ENCODE measurements at regions not wholly inside any gene's neighbourhood (a gene's known extent, or its start where the extent isn't known, plus 50 kb on each side); places are given as distances from the start of the nearest gene placed in this dataset.

DNA sequence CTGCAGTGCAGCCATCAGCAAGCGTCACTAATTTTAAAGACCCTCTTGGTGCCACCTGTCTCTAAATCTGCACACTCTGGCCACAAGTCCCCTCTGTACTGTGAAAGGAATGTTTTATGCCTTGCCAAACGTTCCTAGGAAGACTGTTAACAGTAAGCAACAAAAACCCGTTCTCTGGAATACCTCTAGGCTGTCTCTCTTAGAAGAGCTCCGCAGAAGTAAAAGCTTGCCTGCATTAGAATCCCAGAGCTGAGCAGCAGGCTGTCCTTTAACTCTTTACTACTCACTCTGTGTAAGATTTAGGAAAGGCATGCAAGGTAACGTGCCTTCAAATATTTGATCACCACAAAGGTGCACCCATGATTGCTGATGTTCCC, 53.9 kb upstream of the C9orf72 start:
- no peak for FAIRE-seq
- Histone ChIP-seq H3K27ac (ENCODE audit: extremely low read depth, low read depth, low read length) (no peak overlapping the region), H3K4me1 (replicated peaks in 1 of 2; ENCODE audit: control insufficient read depth in 2 of 2, insufficient read depth in 2 of 2, low read length in 2 of 2) (no peaks in the 10 kb centered on the region), H3K79me2 (ENCODE audit: control insufficient read depth, insufficient read depth, low read length) (no peaks in the 10 kb centered on the region), H3K9ac (ENCODE audit: insufficient read depth in 1 of 2, low read depth in 2 of 2, low read length in 2 of 2) (no peak overlapping the region), H3K4me3 (no peak overlapping the region), H4K20me1 (replicated peaks; ENCODE audit: control insufficient read depth, insufficient read depth, low read length) (no peaks in the 10 kb centered on the region), H2AFZ (ENCODE audit: low read depth, low read length) (no peak overlapping the region), H3K36me3 (ENCODE audit: control insufficient read depth, insufficient read depth, low read length) (no peaks in the 10 kb centered on the region), H3K4me2 (ENCODE audit: insufficient read depth, low read length) (no peak overlapping the region), H3K9me1 (ENCODE audit: control insufficient read depth, insufficient read depth, low read length) (no peaks in the 10 kb centered on the region), H3K27me3 (ENCODE audit: control insufficient read depth in 2 of 2, insufficient read depth in 2 of 2, low read length in 2 of 2) (no peaks in the 10 kb centered on the region), H3K9me3 (replicated peaks; ENCODE audit: control insufficient read depth, insufficient read depth, low read depth, low read length) (no peaks in the 10 kb centered on the region)
- in situ Hi-C loops (cut with MboI) (no loop called here), intact Hi-C loops (cut with micrococcal nuclease) (no loop called here)
- 0% methylated on average over 4 of the region's 5 CpGs for WGBS (ENCODE audit: insufficient coverage, low coverage, missing lambda C conversion rate)
- POLR2A ChIA-PET: no interaction called here
- CTCF ChIA-PET (ENCODE audit: low intra/inter-chr PET ratio): no interaction called here
- BruUV-seq (replicated peaks): no TSS peak
- no peak for DNase-seq (ENCODE audit: extremely low read depth in 1 of 4, low spot score in 3 of 4)
- no peak for ATAC-seq
- TF ChIP-seq ATF3 (IDR thresholded peaks at IDR 0.05) (no peak), ATF3 (CRISPR knock-in tag; conservative IDR thresholded peaks at IDR 0.05) (no peak), AFF4 (CRISPR knock-in tag; IDR thresholded peaks at IDR 0.05) (no peak), ZNF444 (CRISPR knock-in tag; IDR thresholded peaks at IDR 0.05) (no peak), ZSCAN29 (IDR thresholded peaks at IDR 0.05) (no peak), RBM34 (IDR thresholded peaks at IDR 0.05; ENCODE audit: borderline replicate concordance, insufficient read depth, low read length) (no peak), ESRRA (IDR thresholded peaks at IDR 0.05; ENCODE audit: borderline replicate concordance, low read depth) (no peak), ZBTB11 (CRISPR knock-in tag; IDR thresholded peaks at IDR 0.05) (no peak), SPI1 (IDR thresholded peaks at IDR 0.05; ENCODE audit: borderline replicate concordance, low read depth, low read length) (no peak), HMG20A (CRISPR knock-in tag; conservative IDR thresholded peaks at IDR 0.05) (no peak), POLR2B (IDR thresholded peaks at IDR 0.05; ENCODE audit: low read depth, partially characterized antibody) (no peak), ZNF445 (CRISPR knock-in tag; IDR thresholded peaks at IDR 0.05; ENCODE audit: low read depth) (no peak)
- TF ChIP-seq, protein P1, sequence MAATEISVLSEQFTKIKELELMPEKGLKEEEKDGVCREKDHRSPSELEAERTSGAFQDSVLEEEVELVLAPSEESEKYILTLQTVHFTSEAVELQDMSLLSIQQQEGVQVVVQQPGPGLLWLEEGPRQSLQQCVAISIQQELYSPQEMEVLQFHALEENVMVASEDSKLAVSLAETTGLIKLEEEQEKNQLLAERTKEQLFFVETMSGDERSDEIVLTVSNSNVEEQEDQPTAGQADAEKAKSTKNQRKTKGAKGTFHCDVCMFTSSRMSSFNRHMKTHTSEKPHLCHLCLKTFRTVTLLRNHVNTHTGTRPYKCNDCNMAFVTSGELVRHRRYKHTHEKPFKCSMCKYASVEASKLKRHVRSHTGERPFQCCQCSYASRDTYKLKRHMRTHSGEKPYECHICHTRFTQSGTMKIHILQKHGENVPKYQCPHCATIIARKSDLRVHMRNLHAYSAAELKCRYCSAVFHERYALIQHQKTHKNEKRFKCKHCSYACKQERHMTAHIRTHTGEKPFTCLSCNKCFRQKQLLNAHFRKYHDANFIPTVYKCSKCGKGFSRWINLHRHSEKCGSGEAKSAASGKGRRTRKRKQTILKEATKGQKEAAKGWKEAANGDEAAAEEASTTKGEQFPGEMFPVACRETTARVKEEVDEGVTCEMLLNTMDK (IDR thresholded peaks at IDR 0.05; ENCODE audit: borderline replicate concordance, insufficient read depth, low read depth, low read length, poor library complexity, severe bottlenecking): no peak

Measured in K562 (cell line).